ENCODE measurements at regions not wholly inside any gene's neighbourhood (a gene's known extent, or its start where the extent isn't known, plus 50 kb on each side); places are given as distances from the start of the nearest gene placed in this dataset.

- in situ Hi-C loops (cut with HindIII; ENCODE audit: low pct_unique_long_range_greater_than_20kb, low sequenced_read_pairs): no loop called here
- no peak for DNase-seq (ENCODE audit: low read depth in 1 of 2, low spot score in 1 of 2)
- TF ChIP-seq JUND (IDR thresholded peaks at IDR 0.05; ENCODE audit: low read depth): no peak
Measured at GRCh38 chr2:223654384-223654915, 52.3 kb upstream of the SCG2 start.

DNA sequence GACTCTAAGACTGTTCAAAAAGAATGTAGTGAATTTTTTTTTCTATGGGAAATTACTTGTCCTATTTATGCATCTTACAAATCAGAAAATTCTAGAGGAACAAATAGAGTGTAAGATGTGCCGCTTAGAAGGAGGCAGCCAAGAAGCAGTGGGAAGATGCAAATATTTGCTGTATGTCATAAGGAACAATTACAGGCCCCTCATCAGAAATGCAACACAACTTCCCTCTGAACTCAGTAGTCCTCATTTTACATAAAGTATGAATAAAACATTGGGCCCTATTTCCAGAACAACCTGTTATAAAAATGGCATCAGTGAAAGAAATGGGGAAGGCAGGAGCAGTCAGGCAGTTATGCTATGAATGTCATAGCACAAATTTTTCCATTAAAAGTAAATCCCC is 50.7 kb upstream of the SCG2 start:
- TF ChIP-seq JUND (IDR thresholded peaks at IDR 0.05; ENCODE audit: low read depth): no peak
- in situ Hi-C loops (cut with HindIII; ENCODE audit: low pct_unique_long_range_greater_than_20kb, low sequenced_read_pairs): no loop called here
- no peak for DNase-seq (ENCODE audit: low read depth in 1 of 2, low spot score in 1 of 2)

DNA sequence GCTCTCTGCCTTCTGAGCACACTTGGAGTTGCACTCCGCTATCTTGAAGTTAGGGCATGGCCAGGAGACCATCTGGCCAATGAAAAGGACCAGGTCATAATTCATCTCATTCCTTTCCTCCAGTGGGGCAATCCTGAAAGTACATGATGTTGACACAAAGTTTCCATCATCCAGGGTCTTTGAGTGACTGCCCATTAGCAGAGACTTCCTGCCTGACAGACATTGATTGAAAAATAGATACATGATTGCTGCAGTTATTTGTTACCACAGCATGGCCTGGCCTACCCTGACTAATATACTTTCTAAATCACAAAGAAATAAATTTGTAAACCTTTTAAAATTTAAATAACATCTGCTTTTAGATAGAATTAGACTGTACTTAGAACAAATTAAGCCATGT is 50.0 kb upstream of the SCG2 start:
- in situ Hi-C loops (cut with HindIII; ENCODE audit: low pct_unique_long_range_greater_than_20kb, low sequenced_read_pairs): no loop called here

More for the DNA sequence above, 50.0 kb upstream of the SCG2 start:
- no peak for TF ChIP-seq JUND (IDR thresholded peaks at IDR 0.05; ENCODE audit: low read depth)
- no peak for DNase-seq (ENCODE audit: low read depth in 1 of 2, low spot score in 1 of 2)

Data from T47D (cell line).